Muscle of back (tissue), 3 donors: ENCODE measurements at regions not wholly inside any gene's neighbourhood (a gene's known extent, or its start where the extent isn't known, plus 50 kb on each side); places are given as distances from the start of the nearest gene placed in this dataset.

Experiments used
- DNase-seq, 3 donors: peaks; one replicate each; pipeline versions ENCODE4 v3.0.0 to v3.0.0-alpha.2; 2013

GRCh38 chr20:17017232-17017631 is 209.6 kb upstream of the PCSK2 start:
- no peak for DNase-seq

GRCh38 chr20:17021481-17021880 is 205.4 kb upstream of the PCSK2 start:
- DNase-seq: no peak

GRCh38 chr20:17023036-17023435 is 203.8 kb upstream of the PCSK2 start:
- no peak for DNase-seq

- DNase-seq: no peak
These were observed 203.0 kb upstream of the PCSK2 start for GRCh38 chr20:17023806-17024205.

DNA sequence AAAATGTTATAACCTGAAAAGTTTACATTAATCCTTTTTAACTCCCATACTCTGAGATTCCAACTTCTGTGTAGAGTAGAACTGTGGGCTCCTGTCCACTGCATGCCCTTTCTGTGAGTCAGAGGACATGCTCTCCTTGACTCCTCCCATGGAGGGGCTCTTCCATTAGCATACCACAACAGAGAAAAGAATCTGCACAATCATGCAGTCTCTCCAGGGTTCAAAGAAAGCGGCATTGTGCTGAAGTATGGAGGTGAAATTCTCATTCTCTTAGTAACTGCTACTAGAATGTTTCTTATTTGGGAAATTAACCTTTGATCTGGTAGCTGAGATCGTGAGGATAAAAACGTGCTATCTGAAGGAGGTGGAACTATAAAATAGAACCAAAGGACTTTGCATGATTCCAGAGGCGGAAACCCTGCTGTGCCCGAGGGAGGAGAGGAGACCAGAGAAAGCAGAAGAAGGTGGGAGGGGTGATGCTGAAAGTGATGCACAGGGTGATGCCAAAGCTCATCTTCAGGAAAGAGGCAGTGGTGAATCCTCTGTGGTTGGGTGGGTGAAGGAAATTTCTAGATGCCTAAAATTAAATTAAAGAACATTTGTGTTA is 202.2 kb upstream of the PCSK2 start:
- peak in 1 of 3 donors; percentile 56 for DNase-seq

DNA sequence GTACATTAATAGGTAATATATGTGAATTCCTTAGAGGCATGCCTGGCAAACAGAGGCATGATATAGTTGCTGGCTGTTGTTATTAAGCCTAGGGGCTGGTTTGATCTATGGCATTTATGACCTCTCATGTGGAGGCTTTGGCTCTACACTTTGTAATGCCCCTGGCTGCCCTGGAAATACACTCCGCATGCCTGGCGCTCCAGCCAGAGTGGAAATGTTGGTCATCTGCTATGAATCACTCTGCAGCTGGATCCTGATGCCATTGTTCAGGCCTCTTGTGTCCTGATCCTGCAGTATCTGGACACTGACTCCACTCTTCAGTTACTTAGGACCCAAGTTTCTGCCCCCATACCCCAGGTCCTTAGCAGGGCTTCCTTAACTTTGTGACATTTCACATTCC is 200.5 kb upstream of the PCSK2 start:
- no peak for DNase-seq

GRCh38 chr20:17029698-17030097 is 197.1 kb upstream of the PCSK2 start:
- DNase-seq: no peak

DNA sequence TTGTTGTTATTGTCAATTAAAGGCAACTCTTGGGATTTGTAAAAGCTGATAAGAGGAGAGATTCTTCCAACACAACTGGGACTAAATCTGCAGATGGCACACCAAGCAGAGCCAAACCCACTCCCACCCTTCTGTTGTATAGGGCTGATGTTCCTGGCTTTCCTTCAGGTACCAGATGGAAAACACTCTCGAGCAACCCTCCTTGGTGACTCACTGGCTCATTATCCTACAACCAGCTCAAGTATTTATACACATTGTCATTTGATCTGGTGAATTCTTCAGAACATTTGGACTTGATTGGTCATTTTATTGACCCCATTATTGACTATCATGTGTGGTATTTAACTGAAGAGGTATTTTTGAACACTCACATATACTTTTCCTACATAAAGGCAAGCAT is 190.3 kb upstream of the PCSK2 start:
- no peak for DNase-seq

DNA sequence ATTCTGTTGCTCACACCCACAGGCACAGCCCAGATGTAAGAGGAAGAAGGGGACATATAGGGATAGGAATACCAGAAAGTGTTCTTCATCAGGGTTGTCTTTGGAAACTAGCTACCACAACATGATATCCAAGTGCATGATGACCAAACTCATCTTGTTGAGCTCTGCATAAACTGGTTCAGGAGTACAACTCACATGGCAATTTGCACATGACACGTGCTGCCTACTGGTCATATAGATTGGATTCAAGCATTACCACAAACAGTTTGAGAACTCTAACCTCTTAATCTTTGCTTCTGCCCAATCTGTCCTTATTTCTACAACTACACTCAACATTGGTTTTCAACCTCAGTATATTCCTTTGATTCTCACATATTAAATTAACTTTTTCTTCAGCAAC is 184.7 kb upstream of the PCSK2 start:
- DNase-seq: no peak

- DNase-seq: no peak
These were observed 183.5 kb upstream of the PCSK2 start for GRCh38 chr20:17043323-17043722.

- DNase-seq: peak in 1 of 3 donors; percentile 6
These were observed 181.9 kb upstream of the PCSK2 start for GRCh38 chr20:17044891-17045290.

- peak in 1 of 3 donors; percentile 13 for DNase-seq
These were observed 167.4 kb upstream of the PCSK2 start for GRCh38 chr20:17059465-17059864.

DNA sequence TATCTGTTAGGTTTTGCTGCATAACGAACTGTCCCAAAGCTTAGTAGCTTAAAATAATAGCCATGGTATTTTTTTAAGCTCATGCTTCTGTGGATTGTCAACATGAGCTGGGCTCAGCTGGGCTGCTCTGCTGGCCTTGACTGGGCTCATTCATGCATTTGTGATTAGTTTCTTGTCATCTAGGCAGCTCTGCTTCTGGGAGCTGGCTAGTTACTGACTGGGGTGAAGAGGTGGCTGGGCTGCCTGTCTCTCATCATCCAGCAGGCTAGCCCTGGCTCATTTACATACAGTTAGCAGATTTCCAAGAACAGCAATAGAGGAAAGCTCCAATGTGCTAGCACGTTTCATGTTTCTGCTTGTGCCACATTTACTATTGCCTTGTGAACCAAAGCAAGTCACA is 165.1 kb upstream of the PCSK2 start:
- no peak for DNase-seq

DNA sequence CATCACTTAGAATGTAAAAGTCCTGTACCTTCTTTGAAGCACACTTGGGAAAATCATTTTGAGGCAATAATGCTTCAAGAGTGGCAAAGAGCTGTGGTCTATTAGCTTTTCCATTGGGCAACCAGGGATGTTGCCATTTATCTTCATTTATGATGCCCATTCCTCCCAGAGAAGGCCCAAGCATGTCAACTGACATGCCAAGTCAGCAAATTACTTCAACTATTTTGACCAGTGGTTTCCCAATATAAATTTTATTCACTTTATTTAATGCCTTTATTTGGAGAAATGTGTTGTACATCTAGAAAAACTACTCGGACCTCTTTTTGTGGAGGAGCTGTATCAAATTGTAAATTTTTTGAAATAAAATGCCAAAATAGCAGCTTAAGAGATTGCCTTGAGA is 164.1 kb upstream of the PCSK2 start:
- DNase-seq: no peak

DNA sequence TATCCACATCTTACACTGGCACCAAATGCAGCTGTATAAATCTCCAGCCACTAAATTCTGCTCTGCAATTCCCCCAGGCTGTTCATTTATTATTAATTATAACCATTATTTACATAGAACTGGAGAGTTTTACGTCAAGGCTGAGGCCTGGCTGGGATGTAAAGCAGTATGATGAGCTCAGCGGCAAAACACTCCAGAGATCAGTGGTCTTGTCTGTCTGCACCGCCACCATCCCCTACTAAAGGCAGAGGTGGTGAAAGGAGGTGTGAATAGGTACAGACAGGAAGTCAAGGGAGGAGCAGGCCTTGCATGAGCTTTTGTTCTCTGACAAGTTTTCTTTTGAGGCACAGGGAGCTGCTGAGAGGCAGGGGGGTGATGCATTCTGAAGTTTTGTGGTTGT is 159.9 kb upstream of the PCSK2 start:
- DNase-seq: no peak

DNA sequence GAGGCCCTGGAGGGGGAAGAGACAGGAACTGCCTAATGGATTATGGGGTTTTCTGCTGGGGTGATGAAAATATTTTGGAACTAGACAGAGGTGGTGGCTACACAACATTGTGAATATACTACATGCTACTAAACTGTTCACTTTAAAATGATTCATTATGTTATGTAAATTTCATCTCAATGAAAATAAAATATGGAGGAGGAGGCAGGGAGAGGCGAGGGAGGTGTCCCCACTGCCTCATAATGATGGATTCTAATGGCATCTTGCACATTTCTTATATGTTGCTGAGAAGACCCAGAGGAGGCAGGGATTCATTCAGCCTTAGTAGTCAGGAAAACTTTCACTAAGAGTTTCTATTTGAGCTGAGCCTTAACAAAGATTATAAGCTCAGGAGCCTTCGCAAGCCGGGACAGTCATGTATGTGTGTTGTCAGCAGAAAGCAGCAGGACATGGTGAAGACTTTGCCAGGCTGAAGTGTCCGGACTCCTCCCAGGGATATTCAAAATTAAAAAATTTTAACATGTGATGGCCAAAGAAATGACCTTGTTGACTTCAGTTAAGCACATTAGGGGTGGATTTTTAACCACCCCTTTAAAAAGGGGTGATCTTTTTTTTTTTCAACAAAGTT is 158.6 kb upstream of the PCSK2 start:
- no peak for DNase-seq

GRCh38 chr20:17077030-17077429 is 149.8 kb upstream of the PCSK2 start:
- DNase-seq: no peak

- DNase-seq: peak in 1 of 3 donors; percentile 10
These were observed 143.1 kb upstream of the PCSK2 start for GRCh38 chr20:17083738-17084137.

DNA sequence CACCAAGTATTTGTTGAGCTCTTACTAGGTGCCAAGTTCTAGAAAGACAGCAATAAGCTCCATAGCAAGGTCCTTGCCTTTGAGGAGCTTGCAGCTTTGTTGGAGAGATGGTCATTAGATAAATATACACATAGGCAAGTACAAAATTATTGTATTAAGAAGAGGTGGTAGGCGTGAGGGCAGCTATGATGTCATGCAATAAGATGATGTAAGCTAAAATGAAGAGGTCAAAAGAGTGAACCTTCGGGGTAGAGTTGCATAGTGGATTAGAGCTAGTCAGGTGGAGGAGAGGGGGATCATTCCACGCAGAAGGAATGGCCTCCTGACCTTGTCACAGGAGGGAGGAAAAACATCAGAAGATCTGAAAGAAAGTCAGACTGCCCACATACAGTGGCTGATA is 141.9 kb upstream of the PCSK2 start:
- no peak for DNase-seq

GRCh38 chr20:17093782-17094181 is 133.1 kb upstream of the PCSK2 start:
- no peak for DNase-seq

- no peak for DNase-seq
These were observed 129.2 kb upstream of the PCSK2 start for GRCh38 chr20:17097603-17098002.

DNA sequence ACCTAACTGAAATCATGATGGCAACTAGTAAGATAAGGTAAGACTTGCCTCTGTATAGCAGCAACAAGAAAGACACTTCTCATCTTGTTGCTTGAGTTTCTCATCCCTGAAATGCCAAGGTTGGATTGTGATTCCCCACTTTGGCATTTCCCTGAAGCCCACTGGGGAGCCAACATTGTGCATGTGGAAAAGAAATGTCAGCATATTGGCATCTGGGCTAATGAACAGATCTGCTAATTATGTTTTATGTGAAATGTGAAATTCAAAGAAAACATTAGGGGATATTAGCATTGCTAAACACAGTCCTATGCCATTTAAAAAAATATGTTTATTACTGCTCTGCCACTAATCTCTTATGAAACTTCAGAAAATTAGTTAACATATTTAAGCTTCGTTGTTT is 126.3 kb upstream of the PCSK2 start:
- no peak for DNase-seq

DNA sequence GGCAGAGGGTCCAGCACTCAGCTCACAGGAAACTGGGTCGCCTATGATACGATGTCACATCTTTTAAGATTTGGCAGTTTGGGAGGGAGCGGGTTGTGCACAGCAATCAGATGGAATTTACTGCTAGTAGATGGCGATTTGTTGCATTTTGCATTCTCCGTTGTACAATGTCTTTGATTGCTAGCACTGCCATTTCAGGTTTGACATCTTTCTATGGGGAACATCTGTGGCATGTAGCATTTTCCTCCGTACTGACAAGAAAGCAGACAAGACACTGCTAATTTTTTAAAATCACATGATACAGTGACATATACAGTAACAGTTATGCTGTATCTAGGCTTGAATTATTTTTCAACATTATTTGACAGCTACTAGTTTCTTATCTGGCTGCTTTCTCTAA is 119.7 kb upstream of the PCSK2 start:
- no peak for DNase-seq

DNA sequence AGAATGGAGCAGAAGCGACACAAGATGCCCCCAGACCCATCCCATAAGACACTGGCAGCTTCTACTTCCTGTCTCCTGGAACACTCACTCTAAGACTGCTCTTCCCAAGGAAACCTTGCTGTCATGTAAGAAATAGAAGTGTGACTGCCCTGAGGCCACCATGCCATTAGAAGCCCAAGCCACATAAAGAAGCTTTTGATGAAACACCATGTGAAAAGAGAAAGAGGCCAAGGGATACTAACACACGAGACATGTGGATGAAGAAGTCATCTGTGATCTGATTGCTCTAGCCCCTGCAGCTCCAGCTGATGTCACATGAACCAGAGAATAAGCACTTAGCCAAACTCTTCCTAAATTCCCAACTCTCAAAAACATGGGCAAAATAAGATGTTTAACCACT is 117.9 kb upstream of the PCSK2 start:
- DNase-seq: no peak
